ENCODE measurements at regions not wholly inside any gene's neighbourhood (a gene's known extent, or its start where the extent isn't known, plus 50 kb on each side); places are given as distances from the start of the nearest gene placed in this dataset.

DNA sequence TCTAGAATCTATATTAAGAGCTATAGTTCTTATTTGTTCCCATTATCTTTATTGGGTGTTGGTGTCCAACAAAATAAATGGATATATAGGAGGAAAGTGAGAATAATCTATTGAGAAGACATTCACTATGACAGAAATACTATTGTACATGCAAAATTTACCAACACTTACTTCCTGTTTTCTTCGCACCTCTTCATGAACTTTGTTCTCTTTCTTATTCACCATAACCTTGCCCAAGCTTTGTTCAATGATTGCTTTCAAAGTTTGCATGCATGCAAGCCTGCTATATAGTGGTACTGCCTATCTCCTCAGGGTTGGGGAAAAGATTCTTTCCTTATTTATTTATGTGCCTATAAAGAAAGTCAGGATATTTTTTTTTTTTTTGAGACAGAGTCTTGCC, 176.4 kb upstream of the JADE1 start:
- TF ChIP-seq, protein P1, sequence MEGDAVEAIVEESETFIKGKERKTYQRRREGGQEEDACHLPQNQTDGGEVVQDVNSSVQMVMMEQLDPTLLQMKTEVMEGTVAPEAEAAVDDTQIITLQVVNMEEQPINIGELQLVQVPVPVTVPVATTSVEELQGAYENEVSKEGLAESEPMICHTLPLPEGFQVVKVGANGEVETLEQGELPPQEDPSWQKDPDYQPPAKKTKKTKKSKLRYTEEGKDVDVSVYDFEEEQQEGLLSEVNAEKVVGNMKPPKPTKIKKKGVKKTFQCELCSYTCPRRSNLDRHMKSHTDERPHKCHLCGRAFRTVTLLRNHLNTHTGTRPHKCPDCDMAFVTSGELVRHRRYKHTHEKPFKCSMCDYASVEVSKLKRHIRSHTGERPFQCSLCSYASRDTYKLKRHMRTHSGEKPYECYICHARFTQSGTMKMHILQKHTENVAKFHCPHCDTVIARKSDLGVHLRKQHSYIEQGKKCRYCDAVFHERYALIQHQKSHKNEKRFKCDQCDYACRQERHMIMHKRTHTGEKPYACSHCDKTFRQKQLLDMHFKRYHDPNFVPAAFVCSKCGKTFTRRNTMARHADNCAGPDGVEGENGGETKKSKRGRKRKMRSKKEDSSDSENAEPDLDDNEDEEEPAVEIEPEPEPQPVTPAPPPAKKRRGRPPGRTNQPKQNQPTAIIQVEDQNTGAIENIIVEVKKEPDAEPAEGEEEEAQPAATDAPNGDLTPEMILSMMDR (IDR thresholded peaks at IDR 0.05), result no peak
- no peak for TF ChIP-seq FOXJ3 (CRISPR knock-in tag; IDR thresholded peaks at IDR 0.05; ENCODE audit: borderline replicate concordance)
- TF ChIP-seq ZNF232 (CRISPR knock-in tag; IDR thresholded peaks at IDR 0.05), result no peak
- no peak for TF ChIP-seq NFATC4 (CRISPR knock-in tag; IDR thresholded peaks at IDR 0.05)
- TF ChIP-seq, protein P2, sequence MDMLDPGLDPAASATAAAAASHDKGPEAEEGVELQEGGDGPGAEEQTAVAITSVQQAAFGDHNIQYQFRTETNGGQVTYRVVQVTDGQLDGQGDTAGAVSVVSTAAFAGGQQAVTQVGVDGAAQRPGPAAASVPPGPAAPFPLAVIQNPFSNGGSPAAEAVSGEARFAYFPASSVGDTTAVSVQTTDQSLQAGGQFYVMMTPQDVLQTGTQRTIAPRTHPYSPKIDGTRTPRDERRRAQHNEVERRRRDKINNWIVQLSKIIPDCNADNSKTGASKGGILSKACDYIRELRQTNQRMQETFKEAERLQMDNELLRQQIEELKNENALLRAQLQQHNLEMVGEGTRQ (CRISPR knock-in tag; IDR thresholded peaks at IDR 0.05), result no peak
- TF ChIP-seq ZNF121 (CRISPR knock-in tag; IDR thresholded peaks at IDR 0.05), result no peak
- no peak for TF ChIP-seq FOXP1 (CRISPR knock-in tag; IDR thresholded peaks at IDR 0.05; ENCODE audit: borderline replicate concordance)
- TF ChIP-seq, protein P3, sequence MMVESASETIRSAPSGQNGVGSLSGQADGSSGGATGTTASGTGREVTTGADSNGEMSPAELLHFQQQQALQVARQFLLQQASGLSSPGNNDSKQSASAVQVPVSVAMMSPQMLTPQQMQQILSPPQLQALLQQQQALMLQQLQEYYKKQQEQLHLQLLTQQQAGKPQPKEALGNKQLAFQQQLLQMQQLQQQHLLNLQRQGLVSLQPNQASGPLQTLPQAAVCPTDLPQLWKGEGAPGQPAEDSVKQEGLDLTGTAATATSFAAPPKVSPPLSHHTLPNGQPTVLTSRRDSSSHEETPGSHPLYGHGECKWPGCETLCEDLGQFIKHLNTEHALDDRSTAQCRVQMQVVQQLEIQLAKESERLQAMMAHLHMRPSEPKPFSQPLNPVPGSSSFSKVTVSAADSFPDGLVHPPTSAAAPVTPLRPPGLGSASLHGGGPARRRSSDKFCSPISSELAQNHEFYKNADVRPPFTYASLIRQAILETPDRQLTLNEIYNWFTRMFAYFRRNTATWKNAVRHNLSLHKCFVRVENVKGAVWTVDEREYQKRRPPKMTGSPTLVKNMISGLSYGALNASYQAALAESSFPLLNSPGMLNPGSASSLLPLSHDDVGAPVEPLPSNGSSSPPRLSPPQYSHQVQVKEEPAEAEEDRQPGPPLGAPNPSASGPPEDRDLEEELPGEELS (CRISPR knock-in tag; IDR thresholded peaks at IDR 0.05), result no peak
- no peak for TF ChIP-seq ESRRA (CRISPR knock-in tag; IDR thresholded peaks at IDR 0.05; ENCODE audit: borderline replicate concordance)
